WI38 (cell line): ENCODE measurements at regions not wholly inside any gene's neighbourhood (a gene's known extent, or its start where the extent isn't known, plus 50 kb on each side); places are given as distances from the start of the nearest gene placed in this dataset.
"Not testable (repeated sequence)": the region's sequence is repeated elsewhere in the genome, so short reads cannot be mapped to it uniquely, and the experiment has no call there.

Experiments used
- H3K4me3 ChIP-seq: 2 replicates; pipeline ENCODE4 v1.5.1; 2011; ENCODE audit warnings: low read depth, mild to moderate bottlenecking, control low read depth, low read length
- TF ChIP-seq, protein P1 (sequence below): IDR thresholded peaks from 2 replicates; pipeline ENCODE4 v1.5.1; 2012; ENCODE audit warnings: low read depth, mild to moderate bottlenecking, control low read depth, low read length

DNA sequence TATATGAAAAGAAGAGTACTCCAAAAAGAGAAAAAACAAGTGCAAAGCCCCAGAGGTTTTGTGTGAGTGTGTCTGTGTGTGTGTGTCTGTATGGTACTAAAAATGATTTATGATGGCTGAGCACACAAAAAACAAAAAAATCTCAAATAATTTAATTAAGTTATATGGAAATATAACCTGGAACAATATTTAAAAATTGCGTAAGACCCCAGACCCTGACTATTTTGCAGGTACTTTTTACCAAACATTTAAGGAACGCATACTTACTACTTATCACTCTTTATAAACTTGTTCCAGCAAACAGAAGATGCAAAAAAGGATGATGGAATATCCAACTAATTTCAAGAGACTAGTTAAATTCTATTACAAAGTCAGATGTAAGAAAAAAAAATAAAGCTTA lies 317.4 kb upstream of the KCNH7 start:
- TF ChIP-seq, protein P1, sequence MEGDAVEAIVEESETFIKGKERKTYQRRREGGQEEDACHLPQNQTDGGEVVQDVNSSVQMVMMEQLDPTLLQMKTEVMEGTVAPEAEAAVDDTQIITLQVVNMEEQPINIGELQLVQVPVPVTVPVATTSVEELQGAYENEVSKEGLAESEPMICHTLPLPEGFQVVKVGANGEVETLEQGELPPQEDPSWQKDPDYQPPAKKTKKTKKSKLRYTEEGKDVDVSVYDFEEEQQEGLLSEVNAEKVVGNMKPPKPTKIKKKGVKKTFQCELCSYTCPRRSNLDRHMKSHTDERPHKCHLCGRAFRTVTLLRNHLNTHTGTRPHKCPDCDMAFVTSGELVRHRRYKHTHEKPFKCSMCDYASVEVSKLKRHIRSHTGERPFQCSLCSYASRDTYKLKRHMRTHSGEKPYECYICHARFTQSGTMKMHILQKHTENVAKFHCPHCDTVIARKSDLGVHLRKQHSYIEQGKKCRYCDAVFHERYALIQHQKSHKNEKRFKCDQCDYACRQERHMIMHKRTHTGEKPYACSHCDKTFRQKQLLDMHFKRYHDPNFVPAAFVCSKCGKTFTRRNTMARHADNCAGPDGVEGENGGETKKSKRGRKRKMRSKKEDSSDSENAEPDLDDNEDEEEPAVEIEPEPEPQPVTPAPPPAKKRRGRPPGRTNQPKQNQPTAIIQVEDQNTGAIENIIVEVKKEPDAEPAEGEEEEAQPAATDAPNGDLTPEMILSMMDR: no peak
- no peak overlapping the region for H3K4me3 ChIP-seq

- no peak overlapping the region for H3K4me3 ChIP-seq
- TF ChIP-seq, protein P1: peak; percentile 29; the same call in 1 of the 2 replicates
Observed at GRCh38 chr2:163155279-163155883, 316.8 kb upstream of the KCNH7 start.

- no peak overlapping the region for H3K4me3 ChIP-seq
- TF ChIP-seq, protein P1: no peak
Observed at GRCh38 chr2:163142618-163143017, 304.1 kb upstream of the KCNH7 start.

GRCh38 chr2:163138947-163139346 lies 300.4 kb upstream of the KCNH7 start:
- no peak overlapping the region for H3K4me3 ChIP-seq
- TF ChIP-seq, protein P1: no peak

DNA sequence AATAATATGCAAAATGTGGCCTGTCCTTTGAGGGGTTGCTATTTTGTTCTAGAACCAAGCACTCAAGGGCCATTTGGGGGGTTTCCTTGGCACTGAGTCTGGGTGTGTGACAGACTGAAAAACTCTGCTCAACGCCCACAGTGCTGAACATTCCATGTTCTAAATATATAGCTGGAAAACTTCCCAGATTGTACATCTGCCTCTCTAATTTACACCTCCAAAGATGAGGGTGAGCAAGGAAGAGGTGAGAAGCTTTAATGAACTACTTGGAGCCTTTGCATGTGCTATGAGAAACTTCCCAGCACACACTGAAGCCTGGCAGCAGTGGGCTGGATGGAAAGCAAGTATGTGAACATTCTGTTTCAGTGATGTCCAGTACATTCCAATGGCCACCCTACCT lies 296.7 kb upstream of the KCNH7 start:
- no peak overlapping the region for H3K4me3 ChIP-seq

GRCh38 chr2:163133602-163134001 lies 295.0 kb upstream of the KCNH7 start:
- H3K4me3 ChIP-seq: no peak overlapping the region

More for the DNA sequence above, 296.7 kb upstream of the KCNH7 start:
- TF ChIP-seq, protein P1: no peak

GRCh38 chr2:163132850-163133249 lies 294.3 kb upstream of the KCNH7 start:
- TF ChIP-seq, protein P1: peak; percentile 35; the same call in 1 of the 2 replicates
- H3K4me3 ChIP-seq: no peak overlapping the region

More at GRCh38 chr2:163133602-163134001, 295.0 kb upstream of the KCNH7 start:
- TF ChIP-seq, protein P1: no peak

GRCh38 chr2:163132207-163132606 lies 293.6 kb upstream of the KCNH7 start:
- not testable (repeated sequence) for H3K4me3 ChIP-seq
